ENCODE measurements at regions not wholly inside any gene's neighbourhood (a gene's known extent, or its start where the extent isn't known, plus 50 kb on each side); places are given as distances from the start of the nearest gene placed in this dataset.

DNA sequence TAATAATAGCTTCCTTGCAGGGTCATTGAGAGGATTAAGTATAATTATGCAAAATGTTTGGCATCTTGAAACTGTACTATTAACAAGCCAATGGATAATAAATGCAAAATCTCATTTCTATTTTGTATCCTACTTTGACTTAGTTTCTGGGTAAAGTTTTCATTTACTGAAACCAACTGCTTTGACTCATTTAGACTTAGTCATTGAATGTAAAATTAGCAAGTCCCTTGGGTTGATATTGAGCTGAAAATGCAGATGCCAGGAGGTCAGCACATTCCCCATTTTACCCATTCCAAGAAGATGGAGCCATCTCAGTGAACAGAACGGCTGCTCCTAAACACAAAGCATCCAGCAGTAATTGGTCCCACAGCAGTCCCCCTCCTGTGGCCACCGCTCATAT, 74.7 kb upstream of the GATB start:
- no peak for TF ChIP-seq CTCF (IDR thresholded peaks at IDR 0.05; ENCODE audit: low read depth, low read length, poor library complexity, severe bottlenecking)
- no peak for TF ChIP-seq EZH2phosphoT487 (IDR thresholded peaks at IDR 0.05; ENCODE audit: borderline replicate concordance, low read length)

Data from DOHH2 (cell line).